HG02763 (cell line): ENCODE measurements at regions not wholly inside any gene's neighbourhood (a gene's known extent, or its start where the extent isn't known, plus 50 kb on each side); places are given as distances from the start of the nearest gene placed in this dataset.

Experiments
- ATAC-seq: cut with Tn5 transposase; IDR thresholded peaks from one replicate; pipeline ENCODE4 v1.9.1; 2021; ENCODE audit warnings: mild to moderate bottlenecking, moderate library complexity; ENCODE audit not compliant: unreplicated experiment

GRCh38 chr2:211132573-211132972, 576.2 kb downstream of the CPS1 start:
- ATAC-seq = no peak

DNA sequence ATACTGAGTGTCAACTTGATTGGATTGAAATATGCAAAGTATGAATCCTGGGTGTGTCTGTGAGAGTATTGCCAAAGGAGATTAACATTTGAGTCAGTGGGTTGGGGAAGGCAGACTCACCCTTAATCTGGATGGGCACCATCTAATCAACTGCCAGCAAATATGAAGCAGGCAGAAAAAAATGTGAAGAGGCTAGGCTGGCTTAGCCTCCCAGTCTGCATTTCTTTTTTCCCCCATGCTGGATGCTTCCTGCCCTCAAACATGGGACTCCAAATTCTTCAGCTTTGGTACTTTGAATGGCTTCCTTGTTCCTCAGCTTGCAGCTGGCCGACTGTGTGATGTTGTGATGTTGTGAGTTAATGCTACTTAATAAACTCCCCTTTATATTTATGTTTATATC, 577.4 kb downstream of the CPS1 start:
- ATAC-seq = no peak

DNA sequence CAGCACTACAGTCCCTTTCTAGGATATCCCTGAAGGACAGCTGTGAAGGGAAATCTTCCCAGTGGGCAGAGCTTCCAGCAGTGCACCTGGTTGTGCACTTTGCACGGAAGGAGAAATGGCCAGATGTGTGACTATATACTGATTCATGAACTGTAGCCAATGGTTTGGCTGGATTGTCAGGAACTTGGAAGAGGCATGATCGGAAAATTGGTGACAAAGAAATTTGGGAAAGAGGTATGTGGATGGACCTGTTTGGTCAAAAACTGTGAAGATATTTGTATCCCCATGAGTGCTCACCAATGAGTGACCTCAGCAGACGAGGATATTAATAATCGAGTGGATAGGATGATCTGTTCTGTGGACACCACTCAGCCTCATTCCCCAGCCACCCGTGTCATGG, 582.2 kb downstream of the CPS1 start:
- ATAC-seq = no peak

DNA sequence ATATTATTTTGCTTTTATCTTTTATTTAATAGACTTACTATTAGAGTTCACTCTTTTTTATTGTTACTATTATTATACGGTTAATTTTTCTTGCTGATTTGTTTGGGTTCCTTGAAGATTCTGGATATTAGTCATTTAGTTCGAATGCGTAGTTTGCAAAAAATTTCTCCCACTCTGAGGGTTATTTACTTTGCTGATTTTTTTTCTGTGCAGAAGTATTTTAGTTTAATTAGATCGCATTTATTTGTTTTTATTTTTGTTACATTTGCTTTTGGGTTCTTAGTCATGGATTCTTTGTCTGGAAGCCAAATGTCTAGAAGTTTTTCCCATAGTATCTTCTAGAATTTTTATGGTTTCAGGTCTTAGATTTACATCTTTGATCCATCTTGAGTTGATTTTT, 585.2 kb downstream of the CPS1 start:
- no peak for ATAC-seq

GRCh38 chr2:211144078-211144477, 587.7 kb downstream of the CPS1 start:
- ATAC-seq = no peak

GRCh38 chr2:211144974-211145665, 588.7 kb downstream of the CPS1 start:
- no peak for ATAC-seq

DNA sequence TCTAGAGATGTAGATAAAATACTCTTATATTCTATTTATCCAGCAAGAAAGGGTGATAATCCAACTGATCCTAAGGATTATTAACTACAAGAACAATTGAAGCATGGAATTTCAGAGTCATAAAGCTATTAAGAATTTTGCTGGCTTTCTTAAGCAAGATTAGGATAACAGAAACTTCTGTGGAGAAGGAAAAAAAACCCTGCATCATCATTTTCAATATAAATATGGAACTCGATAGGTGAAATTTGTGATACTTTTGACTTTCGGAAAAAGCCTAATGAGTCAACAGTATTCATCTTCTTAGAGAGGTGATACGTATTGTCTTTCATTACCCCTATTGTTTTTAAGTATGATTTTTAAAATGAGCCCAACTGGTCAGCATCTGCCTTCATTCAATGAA, 593.3 kb downstream of the CPS1 start:
- no peak for ATAC-seq

DNA sequence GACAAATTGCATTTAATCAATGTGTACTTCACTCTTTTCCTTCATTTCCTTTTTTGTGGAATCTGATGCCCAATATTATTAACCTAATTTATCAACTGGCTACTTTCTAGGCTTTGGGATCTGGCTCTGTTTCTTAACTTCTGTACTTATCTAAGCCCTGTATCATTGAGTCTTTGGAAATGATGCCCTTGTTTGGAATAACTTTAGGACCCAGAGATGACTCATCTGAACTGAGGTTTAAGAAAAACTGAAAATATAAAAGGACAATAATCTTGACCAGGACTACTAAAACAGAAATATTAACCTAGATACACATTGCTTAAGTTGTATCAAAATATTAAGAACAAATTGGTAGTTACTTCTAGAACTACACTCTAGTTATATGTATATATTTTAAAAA, 600.8 kb downstream of the CPS1 start:
- no peak for ATAC-seq

DNA sequence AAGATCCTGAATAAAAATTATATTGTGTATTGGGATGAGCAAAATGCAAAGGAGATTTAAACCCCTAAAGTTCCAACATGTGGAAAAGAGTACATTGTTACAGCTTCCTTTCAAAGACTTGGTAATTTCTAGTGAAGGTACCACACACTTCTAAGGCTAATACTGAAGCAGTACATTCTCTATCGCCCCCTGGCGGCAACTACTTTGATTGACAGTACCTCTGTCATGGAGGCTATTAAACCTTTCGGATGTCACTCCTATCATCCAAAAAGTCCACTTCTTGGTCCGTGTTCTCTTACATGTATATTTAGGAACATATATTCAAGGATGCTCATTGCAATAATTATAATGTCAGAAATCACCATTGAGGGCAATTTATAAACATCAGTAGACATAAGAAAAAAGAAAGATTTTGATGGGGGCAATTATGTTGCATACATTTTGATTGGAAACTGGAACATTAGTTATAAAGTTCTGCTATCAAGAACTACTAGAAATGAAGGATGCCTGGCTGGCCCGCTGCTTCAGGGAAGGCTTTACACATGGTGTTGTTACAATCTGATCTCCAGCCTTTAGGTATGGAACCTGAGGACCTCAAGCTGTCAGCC, 601.6 kb downstream of the CPS1 start:
- ATAC-seq = peak; percentile 99

DNA sequence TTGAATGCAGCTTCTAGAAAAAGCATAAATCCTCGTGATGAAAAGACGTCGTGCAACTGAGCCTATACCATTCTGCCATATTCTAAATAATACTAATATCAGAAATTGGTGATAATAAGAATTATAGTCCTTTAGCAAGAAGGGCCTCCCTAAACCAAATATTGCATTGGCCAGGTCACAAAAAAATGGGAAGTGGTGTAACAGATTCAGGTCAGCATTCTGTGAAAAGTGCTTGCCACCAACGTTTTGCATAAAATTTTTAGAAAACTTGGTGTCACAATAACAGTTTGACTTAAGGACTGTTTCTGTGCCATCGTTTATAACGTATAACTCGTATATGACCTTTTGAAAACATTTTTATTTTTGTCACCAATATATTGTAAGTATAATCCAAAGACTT, 603.6 kb downstream of the CPS1 start:
- ATAC-seq = no peak

- no peak for ATAC-seq
Measured at GRCh38 chr2:211161236-211161635, 604.8 kb downstream of the CPS1 start.

DNA sequence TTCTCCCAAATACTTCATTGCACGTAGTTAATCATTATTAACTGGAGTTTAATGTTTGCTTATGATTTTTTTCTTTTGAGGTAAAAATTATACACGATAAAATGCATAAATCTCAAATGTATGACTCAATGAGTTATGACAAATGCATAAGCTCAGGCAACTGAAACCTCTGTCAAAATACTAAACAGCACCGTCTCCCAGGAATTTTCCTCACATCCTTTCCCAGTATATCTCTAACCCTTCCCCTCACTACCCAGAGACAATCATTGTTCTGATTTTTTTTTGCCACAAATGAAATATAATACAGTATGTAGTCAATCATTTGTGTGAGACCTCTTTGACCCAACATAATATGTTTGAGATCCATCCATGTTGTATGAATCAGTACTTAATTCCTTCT, 606.5 kb downstream of the CPS1 start:
- ATAC-seq = no peak

DNA sequence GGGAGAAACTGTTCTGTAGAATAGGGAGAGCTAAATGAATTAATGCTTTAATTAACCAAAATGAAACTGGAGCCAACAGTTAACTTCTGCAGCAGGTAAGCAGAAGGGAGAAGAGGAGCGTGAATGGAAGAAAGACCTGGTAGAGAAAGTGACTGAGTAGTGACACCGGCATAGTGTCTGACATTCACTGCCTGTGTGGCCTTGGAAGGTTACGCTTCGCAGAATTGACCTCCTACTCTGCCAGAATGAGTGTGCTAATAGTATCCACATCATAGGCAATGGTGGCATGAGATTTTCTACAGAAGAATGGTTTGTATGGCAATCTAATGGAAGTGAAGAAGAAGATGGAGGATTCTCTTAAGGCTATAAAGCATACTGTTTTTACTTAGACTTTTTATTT, 614.4 kb downstream of the CPS1 start:
- ATAC-seq = no peak

DNA sequence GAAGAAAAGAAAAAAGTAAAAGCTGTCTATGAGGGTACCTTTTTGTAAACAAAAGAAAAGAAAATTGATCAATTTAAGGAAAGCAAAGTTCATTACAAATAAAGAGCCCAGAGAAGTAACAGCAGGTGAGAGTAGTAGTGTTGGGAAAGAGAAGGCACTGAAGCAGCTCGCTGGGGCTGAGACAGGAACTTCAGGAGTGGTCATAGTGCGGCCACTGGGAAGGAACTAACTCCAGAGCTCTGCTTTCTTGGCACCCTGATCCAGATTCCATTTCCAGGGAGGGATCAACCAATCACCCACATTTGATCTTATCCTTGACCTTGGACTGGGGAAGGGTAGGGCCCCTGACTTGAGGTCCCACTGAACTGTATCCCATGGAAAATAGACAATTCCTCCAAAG, 617.6 kb downstream of the CPS1 start:
- ATAC-seq = no peak

DNA sequence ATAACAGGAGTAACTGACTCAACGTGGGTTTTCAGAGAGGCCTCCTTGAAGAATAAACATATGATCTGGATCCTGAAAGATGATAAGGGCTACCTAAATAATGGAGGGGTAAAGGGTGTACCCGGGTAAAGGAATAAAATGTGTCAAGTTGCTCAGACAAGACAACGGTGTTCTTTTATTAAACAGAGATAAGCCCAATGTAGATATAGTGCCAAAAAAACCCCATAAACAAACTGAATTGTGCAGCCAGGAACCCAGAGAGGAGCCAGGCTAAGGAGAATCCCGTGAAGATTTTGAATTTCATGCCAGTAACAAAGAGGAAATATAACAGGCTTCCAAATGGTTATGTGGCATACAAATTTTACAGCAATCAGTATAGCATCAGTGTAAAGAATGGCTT, 618.2 kb downstream of the CPS1 start:
- ATAC-seq = no peak

DNA sequence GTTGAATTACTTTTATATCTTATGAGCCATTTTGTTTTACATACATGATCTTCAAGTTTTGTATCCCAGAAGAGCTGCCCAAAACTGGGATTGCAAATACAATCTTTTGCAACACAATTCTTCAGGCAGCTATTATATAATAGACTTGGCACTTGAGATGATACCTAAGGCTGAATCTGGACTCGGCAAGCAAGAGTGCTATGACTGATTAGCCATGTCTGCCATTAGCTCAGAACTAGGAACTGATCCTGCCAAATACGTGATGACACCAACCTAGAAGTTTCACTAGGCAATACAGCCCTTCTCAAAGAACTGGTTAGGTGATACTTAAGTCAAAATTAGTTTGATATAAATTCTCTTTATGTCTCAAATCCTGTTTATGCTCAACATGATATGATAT, 619.6 kb downstream of the CPS1 start:
- ATAC-seq = no peak

DNA sequence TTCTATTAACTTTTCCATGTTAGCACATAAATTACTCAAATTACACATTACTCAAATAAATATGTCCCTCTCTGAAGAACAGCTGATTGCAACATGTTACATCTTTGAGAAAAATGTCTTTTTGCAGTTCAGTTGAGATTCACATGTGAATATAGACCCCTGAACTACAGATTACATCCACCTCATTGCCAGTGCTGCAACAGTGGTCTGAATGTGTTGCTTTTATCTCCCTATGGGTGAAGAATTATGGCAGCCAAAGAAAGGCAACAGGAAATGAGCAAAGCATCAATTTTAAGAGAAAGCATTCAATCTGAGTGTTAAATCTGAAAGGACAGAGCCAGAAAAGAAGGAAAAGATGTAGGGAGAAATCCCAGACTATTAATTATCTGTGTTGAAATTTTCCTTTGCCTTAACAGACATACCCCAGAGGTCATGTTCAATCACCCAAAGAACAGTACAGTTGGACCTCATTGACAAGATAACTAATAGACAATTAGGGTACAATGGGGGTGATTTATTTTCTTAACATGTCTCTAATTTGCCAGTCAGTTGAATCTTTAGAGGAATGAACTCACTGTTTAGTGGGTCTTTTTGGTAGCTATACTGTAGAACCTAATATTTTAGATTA, 620.2 kb downstream of the CPS1 start:
- no peak for ATAC-seq

- no peak for ATAC-seq
Measured at GRCh38 chr2:211181626-211182025, 625.2 kb downstream of the CPS1 start.

GRCh38 chr2:211187602-211188001, 631.2 kb downstream of the CPS1 start:
- no peak for ATAC-seq

- ATAC-seq = peak; percentile 66
Measured at GRCh38 chr2:211203986-211204385, 647.6 kb downstream of the CPS1 start.

DNA sequence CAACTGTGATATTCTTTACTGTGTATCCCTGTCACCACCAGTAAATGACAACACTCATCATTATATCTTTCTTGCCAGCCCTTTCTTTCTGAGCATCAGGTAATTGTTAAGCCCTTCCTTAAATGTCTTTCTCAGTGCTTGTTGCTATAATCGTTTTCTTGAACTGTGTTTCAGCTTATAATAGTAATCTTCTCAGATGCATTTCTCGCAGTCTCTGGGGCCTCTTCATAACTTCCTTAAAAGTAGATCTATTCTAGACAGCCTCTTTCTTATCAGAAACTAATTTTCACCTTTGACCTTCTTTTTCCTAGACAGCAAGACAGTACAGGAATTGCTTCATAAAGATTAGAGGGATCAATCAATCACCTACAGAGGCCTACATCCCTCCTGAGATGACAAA, 648.1 kb downstream of the CPS1 start:
- ATAC-seq = no peak

DNA sequence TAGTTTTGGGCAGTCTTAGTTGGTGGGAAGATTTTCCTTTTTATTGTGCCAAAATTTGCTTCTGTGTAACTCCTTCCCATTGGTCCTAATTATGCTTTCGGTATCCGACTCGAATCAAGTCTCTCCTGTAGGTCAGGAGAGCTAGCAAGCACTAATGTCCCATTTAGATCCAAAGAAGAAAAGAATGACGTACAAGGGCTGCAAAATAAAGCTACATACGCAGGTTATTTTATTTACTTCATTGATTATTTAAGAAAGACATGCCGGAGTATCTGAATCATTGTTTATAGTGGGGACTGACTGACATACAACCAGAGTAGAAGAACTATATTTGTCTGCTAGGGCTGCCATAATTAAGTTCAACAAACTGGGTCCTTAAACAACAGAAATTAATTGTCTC, 648.5 kb downstream of the CPS1 start:
- ATAC-seq = no peak

DNA sequence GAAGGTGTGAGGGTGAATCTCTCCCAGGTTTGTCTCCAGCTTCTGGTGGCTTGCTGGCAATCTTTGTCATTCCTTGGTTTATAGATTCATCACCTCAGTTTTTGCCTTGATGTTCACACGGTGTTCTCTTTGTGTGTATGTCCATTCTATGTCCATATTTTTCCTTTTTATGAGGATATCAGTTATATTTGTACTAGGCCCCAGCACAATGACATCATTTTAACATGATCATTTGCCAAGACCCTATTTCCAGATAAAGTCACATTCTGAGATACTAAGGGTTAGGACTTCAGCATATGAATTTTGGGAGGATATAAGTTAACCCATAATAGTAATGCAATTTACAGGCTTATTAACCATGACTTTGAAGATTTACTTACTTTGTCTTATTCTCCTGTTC, 649.0 kb downstream of the CPS1 start:
- no peak for ATAC-seq
